Vagina (tissue), 2 donors: ENCODE measurements at regions not wholly inside any gene's neighbourhood (a gene's known extent, or its start where the extent isn't known, plus 50 kb on each side); places are given as distances from the start of the nearest gene placed in this dataset.
"Not testable (repeated sequence)": the region's sequence is repeated elsewhere in the genome, so short reads cannot be mapped to it uniquely, and the experiment has no call there.

Experiments
- POLR2A ChIP-seq, 2 donors: fragments of 450-650 bp; IDR thresholded peaks; one replicate each; pipeline ENCODE4 v1.6.1; 2017; ENCODE audit warnings: antibody characterized with exemption in 2 of 2, mild to moderate bottlenecking in 2 of 2, moderate library complexity in 2 of 2
- TF ChIP-seq, protein P1 (sequence below), 3 experiments: fragments of 450-650 bp in 2 of 3; fragments of 200-600 bp in 1 of 3; sonication (generic) in 1 of 3; IDR thresholded peaks; one replicate each; pipeline ENCODE4 v1.5.1; 2017 to 2019; ENCODE audit warnings: antibody characterized with exemption in 3 of 3, mild to moderate bottlenecking in 2 of 3, moderate library complexity in 2 of 3

DNA sequence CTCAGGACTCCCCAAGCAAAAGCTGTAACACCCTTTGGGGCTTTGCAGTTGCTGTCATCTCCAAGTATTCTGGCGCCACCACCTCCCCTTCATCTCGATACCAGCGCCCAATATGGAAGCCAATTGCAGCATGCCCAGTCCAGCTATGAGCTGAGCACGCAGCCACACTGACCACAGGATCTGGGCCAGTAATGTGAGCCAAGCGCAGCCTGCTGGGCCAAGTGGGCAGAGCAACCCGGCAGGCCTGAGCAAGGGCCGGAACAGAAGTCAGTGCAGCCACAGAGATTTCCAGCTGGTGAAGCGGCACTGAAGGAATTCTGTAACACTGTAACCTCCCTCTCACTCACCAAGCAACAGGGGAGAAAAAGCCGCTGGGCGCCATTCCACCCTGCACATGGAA lies 268.6 kb downstream of the SPATA31A1 start:
- not testable (repeated sequence) for TF ChIP-seq POLR2A (IDR thresholded peaks at IDR 0.05)
- TF ChIP-seq, protein P1, sequence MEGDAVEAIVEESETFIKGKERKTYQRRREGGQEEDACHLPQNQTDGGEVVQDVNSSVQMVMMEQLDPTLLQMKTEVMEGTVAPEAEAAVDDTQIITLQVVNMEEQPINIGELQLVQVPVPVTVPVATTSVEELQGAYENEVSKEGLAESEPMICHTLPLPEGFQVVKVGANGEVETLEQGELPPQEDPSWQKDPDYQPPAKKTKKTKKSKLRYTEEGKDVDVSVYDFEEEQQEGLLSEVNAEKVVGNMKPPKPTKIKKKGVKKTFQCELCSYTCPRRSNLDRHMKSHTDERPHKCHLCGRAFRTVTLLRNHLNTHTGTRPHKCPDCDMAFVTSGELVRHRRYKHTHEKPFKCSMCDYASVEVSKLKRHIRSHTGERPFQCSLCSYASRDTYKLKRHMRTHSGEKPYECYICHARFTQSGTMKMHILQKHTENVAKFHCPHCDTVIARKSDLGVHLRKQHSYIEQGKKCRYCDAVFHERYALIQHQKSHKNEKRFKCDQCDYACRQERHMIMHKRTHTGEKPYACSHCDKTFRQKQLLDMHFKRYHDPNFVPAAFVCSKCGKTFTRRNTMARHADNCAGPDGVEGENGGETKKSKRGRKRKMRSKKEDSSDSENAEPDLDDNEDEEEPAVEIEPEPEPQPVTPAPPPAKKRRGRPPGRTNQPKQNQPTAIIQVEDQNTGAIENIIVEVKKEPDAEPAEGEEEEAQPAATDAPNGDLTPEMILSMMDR (IDR thresholded peaks at IDR 0.05) = not testable (repeated sequence)
